ENCODE measurements at regions not wholly inside any gene's neighbourhood (a gene's known extent, or its start where the extent isn't known, plus 50 kb on each side); places are given as distances from the start of the nearest gene placed in this dataset.
"Not testable (repeated sequence)": the region's sequence is repeated elsewhere in the genome, so short reads cannot be mapped to it uniquely, and the experiment has no call there.

- no peak for TF ChIP-seq CTCF (IDR thresholded peaks at IDR 0.05; ENCODE audit: insufficient read depth, low read length, missing control alignments)
- DNase-seq (ENCODE audit: low read depth, low spot score), result no peak
- ChIA-PET POLR2A (no interaction called here), CTCF (no interaction called here)
- H3K4me3 ChIP-seq (ENCODE audit: low read depth, low read length), result no peak overlapping the region
Observed at GRCh38 chr6:88513920-88514319, 347.8 kb upstream of the CNR1 start.

DNA sequence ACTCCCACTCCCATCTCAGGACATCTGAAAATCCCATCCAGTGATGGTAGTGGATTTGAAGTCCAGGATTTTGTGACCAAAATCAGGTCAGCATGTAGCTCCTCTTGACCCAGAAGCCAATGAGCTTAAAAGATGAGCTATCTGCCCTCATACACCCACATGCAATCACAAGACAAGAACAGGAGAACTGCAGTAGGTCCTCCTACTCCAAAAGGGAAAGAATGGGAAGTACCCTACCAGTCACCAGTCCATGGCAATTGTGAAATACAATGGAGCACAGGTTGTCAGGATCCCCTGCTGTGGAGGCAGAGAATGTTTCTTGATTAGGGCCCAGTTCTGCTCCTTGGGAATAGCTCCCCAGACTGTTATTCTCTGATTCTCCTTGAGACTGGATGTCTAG lies 347.3 kb upstream of the CNR1 start:
- H3K4me3 ChIP-seq (ENCODE audit: low read depth, low read length), result no peak overlapping the region
- POLR2A ChIA-PET, result no interaction called here
- no peak for DNase-seq (ENCODE audit: low read depth, low spot score)
- CTCF ChIA-PET, result no interaction called here
- no peak for TF ChIP-seq CTCF (IDR thresholded peaks at IDR 0.05; ENCODE audit: insufficient read depth, low read length, missing control alignments)

DNA sequence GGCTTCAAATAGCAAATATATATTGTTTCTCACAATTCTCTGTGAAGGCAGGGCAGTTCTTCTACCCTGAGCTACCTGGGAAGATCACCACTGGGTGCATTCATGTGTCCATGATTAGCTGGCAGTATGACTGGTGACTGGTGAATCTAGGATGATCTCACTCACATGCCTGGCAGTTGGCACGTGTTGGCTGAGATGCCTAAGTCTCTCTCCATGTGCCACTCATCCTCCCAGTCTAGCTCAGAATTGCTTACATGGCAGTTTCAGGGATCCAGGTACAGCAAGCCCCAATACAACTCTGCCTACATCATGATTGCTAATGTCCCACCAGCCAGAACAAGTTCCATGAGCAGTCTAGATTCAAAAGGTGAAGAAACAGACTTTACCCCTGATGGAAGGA lies 346.8 kb upstream of the CNR1 start:
- CTCF ChIA-PET, result no interaction called here
- POLR2A ChIA-PET, result no interaction called here
- DNase-seq (ENCODE audit: low read depth, low spot score), result no peak
- no peak for TF ChIP-seq CTCF (IDR thresholded peaks at IDR 0.05; ENCODE audit: insufficient read depth, low read length, missing control alignments)
- H3K4me3 ChIP-seq (ENCODE audit: low read depth, low read length), result no peak overlapping the region

DNA sequence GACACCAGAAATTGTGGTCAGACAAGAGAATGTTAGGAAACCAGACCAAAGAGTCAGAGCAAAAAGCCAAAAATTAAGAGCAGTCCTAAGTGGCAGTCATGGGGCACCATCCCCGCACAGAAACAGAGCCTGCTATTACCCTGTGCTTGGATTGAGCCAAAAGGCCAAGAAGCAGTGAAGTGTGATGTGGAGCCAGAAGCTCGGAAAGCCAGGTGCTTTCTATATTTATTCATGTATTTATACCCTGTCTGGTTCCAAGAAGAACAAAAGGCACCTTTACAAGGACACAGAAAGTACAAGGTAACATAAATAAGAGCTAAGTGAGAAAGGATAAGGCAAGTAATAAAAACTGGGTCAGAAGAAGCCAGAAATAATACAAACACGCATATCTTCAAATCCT lies 336.2 kb upstream of the CNR1 start:
- ChIA-PET POLR2A (no interaction called here), CTCF (interaction anchor here (1.1 kb wide), 1 partner anchor 9 kb away, joined by 3 read pairs; no protein-coding TSS in a partner anchor)
- no peak overlapping the region for H3K4me3 ChIP-seq (ENCODE audit: low read depth, low read length)
- TF ChIP-seq CTCF (IDR thresholded peaks at IDR 0.05; ENCODE audit: insufficient read depth, low read length, missing control alignments), result no peak
- no peak for DNase-seq (ENCODE audit: low read depth, low spot score)

GRCh38 chr6:88499845-88500699 lies 333.9 kb upstream of the CNR1 start:
- ChIA-PET CTCF (no interaction called here), POLR2A (no interaction called here)
- H3K4me3 ChIP-seq (ENCODE audit: low read depth, low read length), result no peak overlapping the region
- no peak for TF ChIP-seq CTCF (IDR thresholded peaks at IDR 0.05; ENCODE audit: insufficient read depth, low read length, missing control alignments)
- DNase-seq (ENCODE audit: low read depth, low spot score), result no peak

DNA sequence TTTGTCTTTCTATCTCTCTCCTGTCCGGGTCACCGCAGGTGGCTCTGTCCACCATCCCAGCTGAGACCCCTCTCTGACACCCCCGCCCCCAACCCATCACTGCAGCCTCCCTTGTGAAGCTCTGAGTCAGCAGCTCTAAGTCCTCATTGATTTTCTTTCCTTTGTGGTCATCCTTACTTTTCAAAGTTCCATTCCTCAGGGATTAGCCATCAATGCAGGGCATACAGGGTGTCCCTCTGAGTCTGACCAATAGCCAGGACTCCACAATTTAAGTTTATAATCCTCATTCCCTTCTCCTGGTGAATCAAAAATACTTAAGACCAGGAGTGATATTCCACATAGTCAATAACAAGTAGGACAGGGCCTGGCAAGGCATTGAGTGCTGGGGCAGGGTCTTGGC lies 333.3 kb upstream of the CNR1 start:
- no peak overlapping the region for H3K4me3 ChIP-seq (ENCODE audit: low read depth, low read length)
- no peak for TF ChIP-seq CTCF (IDR thresholded peaks at IDR 0.05; ENCODE audit: insufficient read depth, low read length, missing control alignments)
- no peak for DNase-seq (ENCODE audit: low read depth, low spot score)
- ChIA-PET CTCF (no interaction called here), POLR2A (no interaction called here)

DNA sequence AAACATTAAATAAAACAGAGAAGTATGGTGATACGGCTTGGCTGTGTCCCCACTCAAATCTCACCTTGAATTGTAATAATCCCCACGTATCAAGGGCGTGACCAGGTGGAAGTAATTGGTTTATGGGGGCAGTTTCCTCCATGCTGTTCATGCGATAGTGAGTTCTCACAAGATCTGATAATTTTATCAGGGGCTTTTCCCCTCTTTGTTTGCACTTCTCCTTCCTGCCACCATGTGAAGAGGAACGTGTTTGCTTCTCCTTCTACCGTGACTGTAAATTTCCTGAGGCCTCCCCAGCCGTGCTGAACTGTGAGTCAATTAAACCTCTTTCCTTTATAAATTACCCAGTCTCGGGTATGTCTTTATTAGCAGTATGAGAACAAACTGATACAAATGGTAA lies 331.3 kb upstream of the CNR1 start:
- H3K4me3 ChIP-seq (ENCODE audit: low read depth, low read length); POLR2A ChIA-PET; CTCF ChIA-PET; DNase-seq (ENCODE audit: low read depth, low spot score): not testable (repeated sequence)

Measured in AG04449 (cell line).